ENCODE measurements at regions not wholly inside any gene's neighbourhood (a gene's known extent, or its start where the extent isn't known, plus 50 kb on each side); places are given as distances from the start of the nearest gene placed in this dataset.
A peak's percentile ranks its signal among the peaks of the same experiment; 100 is the strongest.

GRCh38 chr3:168850109-168850508 lies 754.4 kb upstream of the GOLIM4 start:
- H3K4me1 ChIP-seq (ENCODE audit: control insufficient read depth in 1 of 2, insufficient read depth in 2 of 2, low read depth in 1 of 2, low read length in 1 of 2), result no peaks in the 10 kb centered on the region
- ChIA-PET POLR2A (no interaction called here), CTCF (interaction anchor here (1.3 kb wide), 1 partner anchor 639 kb away, joined by 7 read pairs; no protein-coding TSS in a partner anchor)
- H3K9ac ChIP-seq, result no peak overlapping the region
- H3F3A ChIP-seq (replicated peaks; ENCODE audit: insufficient read depth), result no peaks in the 10 kb centered on the region
- no peaks in the 10 kb centered on the region for H4K20me1 ChIP-seq (ENCODE audit: insufficient read depth)
- H3K27me3 ChIP-seq (ENCODE audit: insufficient read depth), result peaks cover 11% of the 10 kb centered on the region; the same call in 1 of the 2 replicates
- no peaks in the 10 kb centered on the region for H3K79me2 ChIP-seq (ENCODE audit: insufficient read depth)
- H3K9me2 ChIP-seq, result no peaks in the 10 kb centered on the region
- H3K36me3 ChIP-seq (replicated peaks in 1 of 2; ENCODE audit: control insufficient read depth in 1 of 2, insufficient read depth in 2 of 2, low read length in 1 of 2), result no peaks in the 10 kb centered on the region
- no peak for TF ChIP-seq FOSL2 (IDR thresholded peaks at IDR 0.05; ENCODE audit: borderline replicate concordance, low read depth)
- no peak for TF ChIP-seq YY1 (IDR thresholded peaks at IDR 0.05; ENCODE audit: low read depth)
- TF ChIP-seq USF1 (IDR thresholded peaks at IDR 0.05; ENCODE audit: borderline replicate concordance, low read depth), result no peak
- no peak for TF ChIP-seq NRF1 (IDR thresholded peaks at IDR 0.05; ENCODE audit: low read depth, low read length)
- no peak for TF ChIP-seq RXRA (IDR thresholded peaks at IDR 0.05; ENCODE audit: borderline replicate concordance, low read depth)
- TF ChIP-seq CHD2 (IDR thresholded peaks at IDR 0.05; ENCODE audit: low read length, partially characterized antibody), result no peak
- no peak for TF ChIP-seq NFIC (IDR thresholded peaks at IDR 0.05; ENCODE audit: borderline replicate concordance)
- H3K27ac ChIP-seq (ENCODE audit: low read depth in 2 of 2, low read length in 1 of 2), result no peak overlapping the region
- no peak overlapping the region for H2AFZ ChIP-seq (ENCODE audit: low read depth)
- H3K4me3 ChIP-seq (ENCODE audit: low read depth in 2 of 2, low read length in 1 of 2), result no peak overlapping the region
- no peak overlapping the region for H3K4me2 ChIP-seq
- DNase-seq, result no peak
- no peaks in the 10 kb centered on the region for H3K9me3 ChIP-seq

GRCh38 chr3:168847291-168847883 lies 751.7 kb upstream of the GOLIM4 start:
- Histone ChIP-seq H3K27me3 (ENCODE audit: insufficient read depth) (peaks cover 11% of the 10 kb centered on the region; the same call in 1 of the 2 replicates), H3F3A (replicated peaks; ENCODE audit: insufficient read depth) (no peaks in the 10 kb centered on the region), H3K9me2 (no peaks in the 10 kb centered on the region), H3K36me3 (replicated peaks in 1 of 2; ENCODE audit: control insufficient read depth in 1 of 2, insufficient read depth in 2 of 2, low read length in 1 of 2) (no peaks in the 10 kb centered on the region), H3K4me2 (no peak overlapping the region; the same call in 1 of the 2 replicates), H2AFZ (ENCODE audit: low read depth) (no peak overlapping the region), H3K4me3 (ENCODE audit: low read depth in 2 of 2, low read length in 1 of 2) (no peak overlapping the region), H3K27ac (ENCODE audit: low read depth in 2 of 2, low read length in 1 of 2) (no peak overlapping the region), H4K20me1 (ENCODE audit: insufficient read depth) (no peaks in the 10 kb centered on the region), H3K4me1 (ENCODE audit: control insufficient read depth in 1 of 2, insufficient read depth in 2 of 2, low read depth in 1 of 2, low read length in 1 of 2) (no peaks in the 10 kb centered on the region), H3K79me2 (ENCODE audit: insufficient read depth) (no peaks in the 10 kb centered on the region), H3K9ac (no peak overlapping the region), H3K9me3 (no peaks in the 10 kb centered on the region)
- peak; percentile 25 for DNase-seq
- CTCF ChIA-PET, result interaction anchor here (0.6 to 2.8 kb wide), 104 partner anchors 8 to 822 kb away, joined by 3 to 97 read pairs (median 4); no protein-coding TSS in a partner anchor
- POLR2A ChIA-PET, result interaction anchor here (0.7 kb wide), 1 partner anchor 368 kb away, joined by 3 read pairs; no protein-coding TSS in a partner anchor
- TF ChIP-seq CTCF (IDR thresholded peaks at IDR 0.05) (peak; percentile 74), FOSL2 (IDR thresholded peaks at IDR 0.05; ENCODE audit: borderline replicate concordance, low read depth) (no peak), RAD21 (IDR thresholded peaks at IDR 0.05; ENCODE audit: low read length) (peak; percentile 91), USF2 (IDR thresholded peaks at IDR 0.05; ENCODE audit: borderline replicate concordance, low read depth, low read length) (no peak), POLR2AphosphoS5 (IDR thresholded peaks at IDR 0.05; ENCODE audit: low read depth, low read length) (no peak), ELF1 (IDR thresholded peaks at IDR 0.05) (no peak), SMC3 (IDR thresholded peaks at IDR 0.05; ENCODE audit: low read depth, low read length) (peak; percentile 74), MAX (IDR thresholded peaks at IDR 0.05; ENCODE audit: low read depth) (no peak)
- WGBS (ENCODE audit: low lambda C conversion rate), result 12% methylated on average over 7 of the region's 7 CpGs

Data from SK-N-SH (cell line).